ENCODE measurements at regions not wholly inside any gene's neighbourhood (a gene's known extent, or its start where the extent isn't known, plus 50 kb on each side); places are given as distances from the start of the nearest gene placed in this dataset.

GRCh38 chr5:35458824-35459207, 158.8 kb upstream of the SPEF2 start (continued):
- no peak for TF ChIP-seq HDAC2 (IDR thresholded peaks at IDR 0.05; ENCODE audit: borderline replicate concordance in 1 of 2, low read depth in 2 of 2, low read length in 2 of 2)

All from H1 (cell line).